NCI-H2171 (cell line): ENCODE measurements at regions not wholly inside any gene's neighbourhood (a gene's known extent, or its start where the extent isn't known, plus 50 kb on each side); places are given as distances from the start of the nearest gene placed in this dataset.

ENCODE experiments used
- DNase-seq: peaks from one replicate; lab custom pipeline; 2025; lab: John Stamatoyannopoulos, UW

DNA sequence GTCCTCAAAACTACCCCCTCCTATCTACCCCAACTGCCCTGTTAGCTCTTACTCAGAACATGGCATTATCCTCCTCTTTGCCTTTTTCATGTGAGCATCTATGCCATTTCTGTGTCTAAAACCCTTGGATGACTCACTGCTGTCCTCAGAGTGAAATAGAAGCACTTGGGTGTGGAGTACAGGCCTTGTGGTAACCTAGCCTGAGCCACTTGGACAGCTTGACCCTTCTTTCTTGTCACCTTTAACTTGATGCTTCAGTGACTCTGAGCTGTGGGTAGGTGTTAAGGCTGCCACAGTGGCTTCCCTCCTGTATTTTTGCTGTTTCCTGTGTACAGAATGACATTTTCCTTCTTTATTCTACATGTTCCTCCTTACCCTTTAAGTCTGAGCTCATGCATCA is 391.4 kb downstream of the SH3GL2 start:
- no peak for DNase-seq

DNA sequence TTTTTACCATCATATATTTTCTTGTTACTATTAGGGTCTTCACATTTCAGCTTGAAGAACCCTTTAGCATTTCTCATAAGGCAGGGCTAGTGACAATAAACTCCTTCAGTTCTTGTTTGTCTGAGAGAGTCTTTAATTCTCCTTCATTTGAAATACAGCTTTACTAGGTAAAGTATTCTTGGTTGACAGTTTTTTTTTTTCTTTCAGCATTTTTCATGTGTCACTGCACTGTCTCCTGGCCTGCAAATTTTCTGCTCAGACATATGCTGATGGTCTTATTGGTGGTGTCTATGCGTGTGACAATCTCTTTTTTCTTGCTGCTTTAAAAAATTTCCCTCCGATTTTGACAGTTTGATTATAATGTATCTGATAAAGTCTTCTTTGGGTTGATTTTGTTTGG is 399.9 kb downstream of the SH3GL2 start:
- no peak for DNase-seq

DNA sequence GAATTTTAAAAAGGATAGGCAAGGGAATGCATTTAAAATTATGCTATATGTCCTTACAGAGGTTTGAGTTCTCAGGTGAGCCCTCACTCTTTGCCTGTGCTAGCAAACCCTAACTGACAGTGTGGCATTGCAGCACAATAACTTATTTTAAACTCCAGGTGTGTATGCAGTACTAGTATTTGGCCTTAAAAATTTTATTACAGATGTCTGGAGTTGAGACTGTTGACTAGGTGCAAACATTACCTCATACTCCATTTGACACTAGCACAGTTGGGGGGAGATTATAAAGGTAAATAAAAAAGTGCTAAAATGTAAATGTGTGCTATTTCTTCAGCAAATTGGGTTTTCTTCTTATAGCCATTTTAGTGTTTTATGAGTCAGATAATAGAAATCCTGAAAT is 407.7 kb downstream of the SH3GL2 start:
- no peak for DNase-seq

DNA sequence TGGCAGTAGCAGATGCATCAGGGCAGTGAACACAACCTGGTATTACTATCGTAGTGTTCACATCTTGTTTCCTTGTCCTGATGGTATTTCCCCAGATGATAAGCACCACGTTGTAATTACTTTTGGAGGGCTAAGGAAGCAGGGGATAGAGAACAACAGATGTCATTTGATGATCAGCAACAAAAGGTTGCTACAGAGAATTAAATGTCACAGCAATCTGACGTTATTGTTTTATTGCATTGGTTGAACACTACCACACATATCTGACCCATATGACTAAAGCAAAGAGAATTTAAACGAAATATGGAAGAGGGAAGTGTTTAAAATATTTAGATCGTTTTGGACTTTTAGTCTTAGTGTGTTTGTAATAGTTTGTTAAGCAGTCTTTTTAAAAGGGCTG is 408.3 kb downstream of the SH3GL2 start:
- DNase-seq, result no peak

DNA sequence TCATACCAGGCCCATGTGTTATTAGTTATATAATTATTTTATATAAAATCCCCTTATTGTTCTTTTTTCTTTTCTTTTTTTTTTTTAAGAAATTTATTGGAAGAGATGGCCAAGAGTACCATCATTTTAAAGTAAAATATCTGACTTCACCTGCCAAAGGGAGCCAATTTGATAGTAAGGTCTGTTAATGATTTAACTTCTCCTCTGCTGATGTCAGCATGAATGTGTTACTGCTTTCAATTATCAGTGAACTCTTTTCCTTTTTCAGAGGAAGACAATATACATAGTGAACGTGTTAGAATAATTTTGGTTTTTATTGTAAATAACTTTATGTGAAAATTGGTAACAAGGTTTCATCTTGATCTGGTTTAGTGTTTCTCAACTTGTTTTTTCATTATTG is 409.6 kb downstream of the SH3GL2 start:
- DNase-seq, result no peak

DNA sequence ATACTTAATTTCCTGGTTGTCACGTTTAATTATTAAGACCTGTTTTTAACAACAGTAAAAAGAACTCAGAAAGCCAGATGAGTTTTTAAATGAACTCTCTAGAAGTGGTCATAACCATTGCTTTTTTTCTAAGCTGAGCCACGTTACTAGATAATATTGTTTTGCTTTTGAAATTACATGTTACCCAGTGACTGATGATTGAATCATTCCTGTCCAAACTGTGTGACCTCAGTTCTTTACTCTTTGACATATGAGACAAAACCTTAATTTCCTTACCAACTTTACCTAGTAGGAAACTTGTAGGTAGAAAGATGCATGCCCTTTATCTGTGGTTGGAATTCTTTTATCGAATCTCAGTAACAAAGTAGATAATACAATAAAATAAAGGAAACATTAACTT is 411.7 kb downstream of the SH3GL2 start:
- no peak for DNase-seq

DNA sequence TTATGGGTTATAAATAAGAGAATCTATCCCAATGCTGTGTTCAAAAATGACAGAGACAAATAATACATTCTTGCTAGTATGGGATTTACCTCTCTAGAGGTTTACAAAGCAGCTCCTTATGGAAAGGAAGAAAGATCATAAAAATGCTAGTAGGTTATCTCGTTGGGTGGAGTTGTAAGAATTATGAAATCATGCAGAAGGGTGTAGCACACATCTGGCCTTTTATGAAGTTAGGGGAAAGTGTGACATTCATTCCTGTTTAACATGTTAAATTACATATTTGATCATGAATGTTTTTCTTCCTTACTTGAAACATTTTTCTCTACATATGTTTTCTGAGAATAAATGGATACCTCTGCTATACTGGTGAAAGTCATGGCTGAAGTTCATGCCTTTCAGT is 414.2 kb downstream of the SH3GL2 start:
- no peak for DNase-seq

DNA sequence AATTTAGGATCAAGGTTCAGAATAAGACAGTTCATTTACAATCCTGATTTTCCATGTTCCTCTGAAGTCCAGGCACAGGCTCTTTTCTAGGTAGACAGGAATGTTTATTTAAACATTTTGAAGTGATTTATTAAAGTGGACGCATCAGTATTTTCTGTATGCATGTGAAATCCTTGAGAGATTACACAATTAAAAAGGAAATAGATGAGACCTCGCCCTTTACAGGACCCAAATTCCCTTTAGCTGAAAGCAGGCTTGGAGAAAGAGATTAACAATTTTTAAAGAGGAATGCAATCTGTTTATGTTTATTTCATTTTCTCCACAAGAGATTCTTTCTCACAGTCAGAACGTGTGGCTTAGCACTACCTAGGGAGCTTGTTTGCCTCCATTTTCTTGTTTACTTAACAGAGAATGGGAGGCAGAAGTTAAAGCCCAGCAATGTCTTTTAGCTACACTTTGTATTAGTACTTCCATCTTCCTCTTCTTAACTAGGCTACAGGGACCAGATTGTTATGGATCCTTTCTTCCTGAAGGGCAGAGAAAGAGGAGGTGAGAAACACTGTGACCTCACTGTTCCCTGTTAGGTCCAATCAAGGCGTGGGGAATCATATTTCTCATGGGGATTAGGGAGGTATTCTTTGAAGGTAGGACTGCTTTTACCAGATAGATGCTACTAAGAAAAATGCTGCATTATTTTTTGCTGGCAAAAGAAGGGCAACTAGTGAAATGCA is 416.0 kb downstream of the SH3GL2 start:
- DNase-seq, result no peak

DNA sequence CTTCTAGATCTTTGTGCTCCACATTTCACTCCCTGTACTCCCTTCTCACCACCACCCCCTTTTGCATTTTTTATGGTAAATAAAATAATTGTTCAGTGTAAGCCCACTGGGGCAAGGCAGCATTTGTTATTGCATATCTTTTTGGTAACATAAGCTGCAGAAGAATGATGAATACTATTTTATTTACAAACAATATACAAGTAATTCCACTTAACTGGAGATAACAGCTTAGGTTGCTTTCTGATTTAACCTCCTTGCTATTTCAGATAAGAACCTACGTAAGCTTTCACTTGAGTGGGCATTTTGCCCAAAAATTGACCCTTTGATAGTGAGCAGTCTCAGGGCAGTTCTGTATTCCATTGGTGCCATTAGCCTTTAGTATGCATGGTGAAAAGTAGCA is 417.9 kb downstream of the SH3GL2 start:
- no peak for DNase-seq

DNA sequence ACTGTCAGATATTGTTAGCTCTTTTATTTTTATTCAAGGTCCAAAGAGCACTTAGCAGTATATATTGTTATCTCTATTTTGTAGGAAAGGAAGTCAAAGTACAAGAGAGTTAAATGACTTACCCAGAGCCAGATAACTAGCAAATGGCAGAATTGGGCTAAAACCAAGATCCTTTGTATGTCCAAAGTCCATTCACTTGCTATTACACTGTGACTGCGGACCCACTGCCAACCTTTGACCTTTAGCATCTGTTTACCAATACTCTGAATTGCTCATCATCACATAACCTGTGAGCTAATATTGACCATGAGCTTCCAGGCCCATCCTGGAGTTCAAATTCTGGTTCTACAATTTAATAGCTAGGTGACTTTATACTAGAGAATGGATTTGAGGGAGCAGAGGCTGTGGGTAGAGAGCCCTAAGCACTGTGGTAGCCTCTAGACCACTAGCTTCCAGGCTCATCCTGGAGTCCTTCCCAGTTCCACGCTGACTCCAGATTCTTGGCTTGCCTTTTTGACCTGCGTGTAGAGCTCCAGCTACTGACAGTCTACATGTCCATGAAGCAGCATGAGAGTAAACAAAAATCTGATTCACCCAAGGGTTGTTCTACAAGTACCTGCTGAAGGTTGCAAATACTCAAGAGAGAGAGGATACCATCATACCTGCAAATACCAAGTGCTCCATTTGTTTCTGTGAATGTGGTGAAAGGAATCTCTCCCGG is 424.0 kb downstream of the SH3GL2 start:
- DNase-seq, result no peak

DNA sequence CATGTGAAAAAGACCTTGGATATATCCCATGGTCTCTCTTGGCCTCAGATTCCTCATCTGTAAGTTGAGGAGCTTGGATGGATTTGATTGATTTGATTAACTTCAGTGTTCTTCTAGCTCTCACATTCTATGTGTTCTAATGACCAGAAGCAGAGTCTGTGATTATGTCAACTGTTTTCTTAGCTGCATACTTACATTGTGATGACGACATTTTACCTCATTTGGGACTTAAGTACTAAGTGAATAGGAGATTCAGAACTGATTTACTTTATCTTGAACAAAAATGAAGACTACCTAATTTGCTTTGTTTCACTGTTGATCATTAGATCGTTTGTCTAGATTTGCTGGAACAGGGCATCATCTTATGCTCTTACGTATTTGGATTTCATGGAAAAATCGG is 427.7 kb downstream of the SH3GL2 start:
- no peak for DNase-seq

DNA sequence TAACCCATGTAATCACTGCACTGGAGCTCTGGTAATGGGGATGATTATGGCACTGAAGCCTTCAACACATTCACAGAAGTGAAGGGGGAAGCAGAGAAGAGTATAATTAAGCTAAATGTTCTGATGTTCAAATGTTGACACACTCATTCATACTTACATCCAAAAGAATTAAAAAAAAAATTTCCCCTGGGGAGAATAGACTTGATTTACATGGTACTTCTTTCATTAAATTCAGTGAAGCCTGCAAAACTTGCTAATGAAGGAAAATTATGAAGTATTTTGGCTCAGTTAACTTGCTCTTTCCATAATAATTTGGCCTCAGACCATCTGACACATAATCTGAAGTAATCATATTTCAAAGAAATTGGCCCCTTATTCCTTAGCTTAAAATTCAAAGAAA is 428.8 kb downstream of the SH3GL2 start:
- DNase-seq, result no peak

DNA sequence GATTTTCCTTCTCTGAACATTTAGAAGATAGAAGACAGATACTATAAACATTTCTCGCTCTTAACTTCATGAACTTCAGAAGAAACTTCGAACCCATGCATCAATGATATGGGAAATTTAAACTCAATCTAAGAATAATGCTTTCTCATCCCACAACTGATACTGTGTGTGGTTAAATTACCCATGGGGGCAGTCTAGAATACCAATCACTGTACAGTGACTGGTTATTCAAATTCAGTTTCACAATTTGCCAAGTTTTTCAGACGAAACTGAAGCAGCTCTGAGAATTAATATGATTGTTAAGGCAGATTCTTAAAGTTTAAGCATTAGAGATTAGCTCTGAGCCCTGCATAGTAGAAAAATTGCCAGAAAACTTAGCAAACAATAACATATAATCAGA is 431.0 kb downstream of the SH3GL2 start:
- no peak for DNase-seq

DNA sequence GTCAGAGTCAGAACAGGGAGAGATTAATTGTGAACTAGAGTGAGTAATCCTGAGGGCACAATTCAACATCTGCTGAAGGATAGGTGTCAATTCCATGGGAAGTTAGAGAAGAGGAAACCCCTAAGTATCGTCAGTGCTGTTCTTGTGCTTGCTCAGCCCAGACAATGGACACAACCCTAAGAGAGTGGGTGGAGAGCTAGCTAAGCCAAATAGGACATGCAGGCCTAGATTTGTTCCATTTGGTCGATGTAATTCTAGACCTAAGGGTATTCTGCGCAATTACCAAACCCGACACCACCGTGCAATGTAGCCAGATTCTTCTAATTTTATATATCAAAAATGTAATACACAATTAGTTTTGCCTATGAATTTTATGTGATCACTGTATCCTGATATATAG is 431.6 kb downstream of the SH3GL2 start:
- DNase-seq, result no peak

DNA sequence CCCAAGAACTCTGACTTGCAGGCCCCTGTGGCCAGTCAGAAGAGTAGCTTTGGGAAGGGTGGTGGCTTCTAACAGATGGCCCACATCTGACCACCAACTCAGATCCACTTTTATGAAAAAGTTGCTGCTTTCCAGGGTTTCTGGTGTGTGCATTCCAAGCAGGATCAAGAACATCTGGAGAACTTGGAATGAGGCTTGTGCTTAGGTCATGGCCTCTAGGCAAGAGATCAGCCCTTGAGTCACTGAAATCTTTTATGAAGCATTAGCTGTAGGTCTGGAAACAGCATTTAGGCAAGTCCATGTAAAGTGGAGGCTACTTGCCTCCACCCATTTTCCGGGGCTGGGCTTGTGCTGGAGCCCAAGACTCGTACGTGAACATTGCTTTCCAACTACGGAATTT is 433.3 kb downstream of the SH3GL2 start:
- no peak for DNase-seq

DNA sequence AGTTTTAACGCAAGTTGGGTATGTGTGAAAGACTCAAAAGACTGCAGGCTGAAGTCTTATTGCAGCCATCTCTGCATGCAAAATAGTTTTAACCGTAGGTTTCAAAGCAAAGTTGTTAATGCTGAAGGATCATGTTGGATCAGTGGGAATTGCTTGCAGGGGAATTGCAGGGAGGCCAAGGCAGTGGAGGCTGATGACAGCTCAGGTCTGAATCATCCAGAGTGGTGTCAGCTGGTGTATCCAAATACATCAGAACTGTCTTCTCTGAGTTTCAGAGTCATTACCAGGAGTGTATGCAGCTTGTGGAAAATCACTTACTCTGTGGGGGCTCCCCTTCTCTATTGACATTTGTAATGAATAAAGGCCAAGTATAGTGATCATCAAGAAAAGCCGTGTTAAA is 435.7 kb downstream of the SH3GL2 start:
- no peak for DNase-seq

DNA sequence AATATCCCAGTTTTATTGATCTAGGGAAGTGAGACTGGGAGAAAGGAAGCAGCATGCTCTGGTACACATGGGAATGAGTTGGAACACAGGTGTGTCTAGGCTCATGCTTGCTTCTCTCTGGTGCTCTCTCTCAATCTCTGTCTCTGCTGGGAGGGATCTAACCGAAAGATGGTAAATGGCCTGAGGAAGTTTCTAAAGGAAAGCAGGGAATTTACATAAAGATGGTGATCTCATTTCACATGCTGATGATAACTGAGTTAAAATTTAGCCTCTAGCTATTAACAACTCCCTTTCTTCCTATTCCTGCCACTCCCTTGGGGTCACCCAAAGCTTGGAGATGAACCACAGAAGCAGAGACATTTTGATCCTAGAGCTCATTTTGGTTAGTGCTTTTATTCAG is 436.2 kb downstream of the SH3GL2 start:
- DNase-seq, result no peak

DNA sequence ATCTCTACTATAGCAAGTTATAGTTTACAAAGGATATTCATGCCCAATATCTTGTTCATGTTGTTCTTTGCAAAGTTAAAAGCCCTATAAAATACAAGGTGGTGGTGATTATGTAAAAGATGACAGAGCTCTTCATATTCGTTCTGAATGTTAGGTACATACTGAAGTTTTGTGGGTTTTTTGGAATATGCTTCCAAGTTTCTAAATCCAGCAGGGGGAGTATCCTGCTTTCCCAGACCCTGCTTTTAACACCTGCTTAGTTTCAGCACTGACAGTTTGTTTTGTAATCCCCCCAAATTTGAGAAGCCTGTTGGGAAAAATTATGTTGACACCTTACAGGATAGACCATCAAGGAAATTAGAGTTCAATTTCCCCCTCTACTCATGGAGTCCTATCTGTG is 438.3 kb downstream of the SH3GL2 start:
- no peak for DNase-seq

DNA sequence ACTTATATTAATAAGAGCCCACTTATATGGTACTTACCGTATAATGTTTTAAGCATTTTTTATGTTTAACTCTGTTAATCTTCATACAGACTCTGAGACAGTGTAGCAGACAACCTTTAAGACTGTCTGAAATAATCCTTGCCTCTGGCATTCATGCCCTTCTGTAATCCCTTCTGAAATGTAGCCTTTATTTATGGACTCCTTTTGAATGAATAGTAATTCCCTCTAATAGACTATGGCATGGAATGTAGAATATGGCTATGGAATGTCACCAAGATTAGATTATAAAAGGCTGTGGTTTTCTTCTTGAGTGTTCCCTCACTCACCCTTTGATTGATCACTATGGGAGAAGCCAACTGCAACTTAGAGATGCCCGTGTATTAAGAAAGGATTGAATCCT is 439.4 kb downstream of the SH3GL2 start:
- no peak for DNase-seq

DNA sequence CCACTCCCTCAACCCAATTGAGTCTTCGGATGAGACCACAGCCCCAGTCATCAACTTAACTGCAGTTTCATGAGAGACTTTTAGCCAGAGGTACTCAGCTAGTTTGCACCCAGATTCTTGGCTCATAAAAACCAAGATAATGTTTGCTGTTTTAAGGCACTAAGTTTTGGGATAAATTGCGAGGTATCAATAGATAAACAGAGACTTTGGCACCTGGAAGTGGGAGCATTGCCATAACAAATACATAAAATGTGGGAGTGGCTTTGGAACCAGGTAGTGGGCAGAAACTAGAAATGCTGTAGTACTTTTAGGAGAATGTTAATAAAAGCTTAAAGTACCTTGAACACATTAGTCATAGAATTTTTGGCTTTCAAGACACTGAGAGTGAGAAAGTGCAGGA is 439.8 kb downstream of the SH3GL2 start:
- no peak for DNase-seq

DNA sequence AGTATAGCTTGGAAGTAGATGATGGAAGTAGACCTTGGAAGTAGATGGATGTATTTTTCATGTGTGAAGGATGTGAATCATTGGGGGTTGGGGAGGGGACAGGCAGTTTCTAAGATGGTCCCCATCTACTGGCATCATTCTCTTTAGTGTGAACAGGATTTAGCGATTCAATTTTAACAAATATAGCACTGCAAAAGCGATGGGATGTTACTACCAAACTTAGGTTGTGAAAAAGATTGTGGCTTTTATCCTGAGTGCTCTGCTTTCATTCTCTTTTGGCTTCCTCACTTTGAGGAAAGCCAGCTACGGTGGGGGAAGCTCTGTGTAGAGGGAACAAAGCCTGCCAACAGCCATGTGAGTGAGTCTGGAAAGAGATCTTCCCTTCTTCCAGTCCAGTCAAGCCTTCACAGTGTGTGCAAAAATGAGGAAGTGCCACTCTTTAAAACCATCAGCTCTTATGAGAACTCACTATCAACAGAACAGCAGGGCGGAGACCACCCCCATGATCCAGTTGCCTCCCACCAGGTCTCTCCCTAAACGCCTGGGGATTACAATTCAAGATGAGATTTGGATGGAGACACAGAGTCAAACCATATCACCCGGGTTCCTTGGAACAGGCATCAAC is 441.4 kb downstream of the SH3GL2 start:
- no peak for DNase-seq

DNA sequence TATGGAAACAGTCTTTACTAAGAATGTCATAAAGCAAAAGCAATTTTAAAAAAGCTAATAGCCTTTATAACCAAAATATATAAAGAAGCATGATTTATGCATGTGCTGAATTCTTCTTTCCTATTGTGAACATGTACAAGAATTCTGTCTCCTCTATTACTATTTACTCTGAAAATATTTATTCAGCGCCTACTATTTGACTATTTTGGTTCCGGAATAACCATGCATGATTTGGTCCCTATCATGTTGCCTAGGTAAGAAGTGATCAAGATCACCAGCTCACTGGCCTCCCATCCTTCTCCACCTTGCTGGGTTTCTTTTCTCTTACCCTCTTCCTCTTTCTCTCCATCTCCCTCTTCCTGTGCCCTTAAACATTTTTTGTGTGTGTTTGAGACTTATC is 443.8 kb downstream of the SH3GL2 start:
- no peak for DNase-seq

DNA sequence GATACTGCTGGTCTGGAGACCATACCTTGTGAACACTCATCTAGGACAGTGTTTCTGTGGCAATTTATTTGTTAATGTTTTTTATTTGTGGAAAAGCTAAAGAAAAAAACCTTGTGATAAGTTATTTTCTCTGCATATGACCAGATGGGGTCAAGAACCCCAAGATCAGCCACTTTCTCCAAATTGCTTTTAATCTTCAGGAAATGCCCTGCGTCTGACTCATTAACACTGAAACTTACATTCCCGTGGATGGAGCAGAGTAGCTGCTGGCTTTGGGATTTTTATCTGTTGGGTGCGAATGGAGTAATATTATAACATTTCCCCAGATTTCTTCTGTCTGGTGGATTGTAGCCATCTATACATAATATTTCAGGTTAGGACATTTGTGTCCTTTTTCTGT is 444.5 kb downstream of the SH3GL2 start:
- no peak for DNase-seq

DNA sequence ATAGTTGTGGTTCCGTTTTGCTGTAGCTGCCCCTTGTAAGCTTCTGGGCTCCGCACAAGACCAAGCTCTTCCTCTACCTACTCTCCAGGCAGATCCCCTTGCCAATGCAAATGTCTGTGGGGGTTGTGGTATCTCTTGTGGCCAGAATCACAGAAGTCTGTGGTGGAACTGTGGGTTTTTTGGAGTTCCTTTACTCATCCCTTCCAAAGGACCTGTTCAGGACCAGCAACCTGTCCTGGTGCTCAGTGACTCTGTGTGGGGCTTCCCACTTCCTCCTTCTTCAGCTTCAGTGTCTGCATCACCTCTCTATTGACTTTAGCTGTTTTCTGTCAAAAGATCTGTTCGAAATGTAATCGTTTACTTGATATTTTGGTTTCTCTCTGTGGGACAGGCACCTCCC is 441.3 kb upstream of the ADAMTSL1 start:
- no peak for DNase-seq
